OCI-LY7 (cell line): ENCODE measurements at regions not wholly inside any gene's neighbourhood (a gene's known extent, or its start where the extent isn't known, plus 50 kb on each side); places are given as distances from the start of the nearest gene placed in this dataset.

Experiments used
- BruUV-seq: library from RNA; stranded (reverse); fragments of 400-500 nt; replicated peaks from 2 replicates; lab custom pipeline; 2021; lab: Mats Ljungman, UMichigan
- CTCF ChIA-PET: fragments of 300-600 bp; sonication (Branson Sonifier 250); formaldehyde crosslinking; loops from one replicate; lab custom pipeline; 2022; ENCODE audit warnings: antibody characterized with exemption; ENCODE audit not compliant: unreplicated experiment; lab: Charles Lee
- POLR2A ChIA-PET: fragments of 300-600 bp; sonication (Branson Sonifier 250); formaldehyde crosslinking; loops from one replicate; lab custom pipeline; 2022; ENCODE audit warnings: antibody characterized with exemption; lab: Charles Lee
- DNase-seq: peaks from one replicate; pipeline ENCODE4 v3.0.0-alpha.2; 2015; ENCODE audit warnings: low spot score
- H2AFZ ChIP-seq: fragments of 200-600 bp; sonication (generic), shearing (Covaris generic); 2 replicates; pipeline ENCODE4 v1.6.1; 2014; ENCODE audit warnings: mild to moderate bottlenecking, antibody characterized with exemption, low read length, moderate library complexity
- H3K27ac ChIP-seq: fragments of 200-600 bp; sonication (generic); 2 replicates; pipeline ENCODE4 v1.5.1; 2014; ENCODE audit warnings: mixed run types, low read depth, mild to moderate bottlenecking, moderate library complexity, low read length, inconsistent platforms; ENCODE audit not compliant: poor library complexity, severe bottlenecking
- H3K36me3 ChIP-seq: fragments of 200-600 bp; sonication (generic); 2 replicates; pipeline ENCODE4 v1.6.1; 2014; ENCODE audit warnings: mild to moderate bottlenecking, antibody characterized with exemption, low read length, moderate library complexity, mixed read lengths; ENCODE audit not compliant: insufficient read depth
- H3K4me1 ChIP-seq: fragments of 200-600 bp; sonication (generic); 2 replicates; pipeline ENCODE4 v1.5.1; 2014; ENCODE audit warnings: mild to moderate bottlenecking, low read length; ENCODE audit not compliant: insufficient read depth, poor library complexity, severe bottlenecking
- H3K4me2 ChIP-seq: fragments of 200-600 bp; sonication (generic); 2 replicates; pipeline ENCODE4 v1.6.1; 2014; ENCODE audit warnings: mild to moderate bottlenecking, low read length
- H3K4me3 ChIP-seq: fragments of 200-600 bp; sonication (generic); 2 replicates; pipeline ENCODE4 v1.5.1; 2014; ENCODE audit warnings: mild to moderate bottlenecking, low read depth, low read length; ENCODE audit not compliant: poor library complexity, severe bottlenecking
- H3K79me2 ChIP-seq: fragments of 200-600 bp; sonication (generic); 2 replicates; pipeline ENCODE4 v1.6.1; 2016; ENCODE audit warnings: low read depth, mild to moderate bottlenecking, low read length, moderate library complexity, mixed read lengths; ENCODE audit not compliant: insufficient read depth
- H3K9me2 ChIP-seq: fragments of 200-600 bp; sonication (generic); 2 replicates; pipeline ENCODE4 v1.6.1; 2016; ENCODE audit warnings: mild to moderate bottlenecking, low read length, mixed read lengths; ENCODE audit not compliant: insufficient read depth
- H3K9me3 ChIP-seq: fragments of 200-600 bp; sonication (generic); 2 replicates; pipeline ENCODE4 v1.6.1; 2014; ENCODE audit warnings: mild to moderate bottlenecking, mixed run types, low read length, mixed read lengths
- H4K20me1 ChIP-seq: fragments of 200-600 bp; sonication (generic); 2 replicates; pipeline ENCODE4 v1.6.1; 2014; ENCODE audit warnings: mild to moderate bottlenecking, antibody characterized with exemption, low read length, moderate library complexity, mixed read lengths; ENCODE audit not compliant: insufficient read depth
- CTCF ChIP-seq: fragments of 200-600 bp; sonication (generic); conservative IDR thresholded peaks from 2 replicates; pipeline ENCODE4 v1.5.1; 2014; ENCODE audit warnings: mild to moderate bottlenecking, antibody characterized with exemption, low read length, moderate library complexity, mixed read lengths
- EZH2phosphoT487 ChIP-seq: fragments of 200-600 bp; sonication (generic); IDR thresholded peaks from 2 replicates; pipeline ENCODE4 v1.6.1; 2018; ENCODE audit warnings: low read depth, borderline replicate concordance, mild to moderate bottlenecking, mixed run types, antibody characterized with exemption, low read length, moderate library complexity, mixed read lengths
- intact Hi-C: fragments of 100-400 bp; cut with micrococcal nuclease; formaldehyde crosslinking; loops from one replicate; pipeline ENCODE4 v1.10.0; 2022; ENCODE audit not compliant: unreplicated experiment

- no peaks in the 10 kb centered on the region for H3K9me3 ChIP-seq
- no peak overlapping the region for H3K4me2 ChIP-seq
- POLR2A ChIA-PET: interaction anchor here (0.9 to 1.5 kb wide), 2 partner anchors 87 to 172 kb away, joined by 3 to 5 read pairs; no protein-coding TSS in a partner anchor
- no peak overlapping the region for H3K27ac ChIP-seq
- no peaks in the 10 kb centered on the region for H3K36me3 ChIP-seq
- peaks cover 5% of the 10 kb centered on the region for H3K4me1 ChIP-seq
- intact Hi-C loops: loop anchor here (5.0 kb wide), 1 partner anchor 253 kb away; no protein-coding TSS in a partner anchor
- no peak overlapping the region for H2AFZ ChIP-seq
- H4K20me1 ChIP-seq: no peaks in the 10 kb centered on the region
- CTCF ChIA-PET: interaction anchor here (1.4 kb wide), 1 partner anchor 42 kb away, joined by 4 read pairs; no protein-coding TSS in a partner anchor
- TF ChIP-seq CTCF (no peak), EZH2phosphoT487 (no peak)
- no peaks in the 10 kb centered on the region for H3K79me2 ChIP-seq
- H3K4me3 ChIP-seq: no peak overlapping the region
- H3K9me2 ChIP-seq: no peaks in the 10 kb centered on the region
- no peak for DNase-seq
- BruUV-seq: no TSS peak
Observed at GRCh38 chr1:204760757-204761156, 75.2 kb upstream of the LRRN2 start.

- no TSS peak for BruUV-seq
- CTCF ChIA-PET: interaction anchor here (0.6 to 2.3 kb wide), 16 partner anchors 14 to 317 kb away, joined by 3 to 21 read pairs (median 3); partner anchors contain the start of gene PIK3C2B
- DNase-seq: peak; percentile 83
Observed at GRCh38 chr1:204763773-204764427, 78.4 kb upstream of the LRRN2 start.

More at GRCh38 chr1:204763773-204764427, 78.4 kb upstream of the LRRN2 start:
- intact Hi-C loops: loop anchor here (1.0 to 5.0 kb wide), 4 partner anchors 43 to 257 kb away; no protein-coding TSS in a partner anchor
- Histone ChIP-seq H3K4me1 (peaks cover 5% of the 10 kb centered on the region), H3K4me3 (no peak overlapping the region), H3K4me2 (peak overlapping the region; percentile 44), H3K27ac (no peak overlapping the region), H2AFZ (peak overlapping the region; percentile 41; the same call in 1 of the 2 replicates), H4K20me1 (no peaks in the 10 kb centered on the region), H3K79me2 (no peaks in the 10 kb centered on the region), H3K36me3 (no peaks in the 10 kb centered on the region), H3K9me3 (no peaks in the 10 kb centered on the region), H3K9me2 (no peaks in the 10 kb centered on the region)
- TF ChIP-seq EZH2phosphoT487 (no peak), CTCF (peak; percentile 86)
- POLR2A ChIA-PET: interaction anchor here (0.6 to 1.6 kb wide), 4 partner anchors 8 to 319 kb away, joined by 3 to 6 read pairs (median 4); no protein-coding TSS in a partner anchor
